ENCODE measurements at regions not wholly inside any gene's neighbourhood (a gene's known extent, or its start where the extent isn't known, plus 50 kb on each side); places are given as distances from the start of the nearest gene placed in this dataset.

GRCh38 chr3:144564011-144564410 is 592.4 kb downstream of the DIPK2A start:
- Histone ChIP-seq H2BK12ac (ENCODE audit: low read length in 2 of 2) (no peak overlapping the region), H2AK5ac (ENCODE audit: low read length, severe bottlenecking) (no peak overlapping the region), H2BK5ac (ENCODE audit: low read depth, low read length, poor library complexity, severe bottlenecking) (no peak overlapping the region), H3K9ac (ENCODE audit: low read length) (no peak overlapping the region), H3K27ac (ENCODE audit: low read length, poor library complexity, severe bottlenecking) (no peak overlapping the region), H3K18ac (ENCODE audit: low read depth in 1 of 2, low read length in 2 of 2) (no peak overlapping the region), H2BK15ac (ENCODE audit: low read depth, poor library complexity, severe bottlenecking) (no peak overlapping the region), H3K36me3 (ENCODE audit: control insufficient read depth in 1 of 2, insufficient read depth in 2 of 2, low read depth in 1 of 2, low read length in 2 of 2) (no peaks in the 10 kb centered on the region), H3K4me2 (ENCODE audit: low read length, poor library complexity, severe bottlenecking) (no peak overlapping the region), H3K4me3 (ENCODE audit: insufficient read depth in 1 of 2, low read depth in 1 of 2, low read length in 2 of 2) (no peak overlapping the region), H3K27me3 (ENCODE audit: control insufficient read depth in 1 of 2, insufficient read depth in 1 of 2, low read length in 2 of 2) (no peaks in the 10 kb centered on the region), H3K79me1 (replicated peaks; ENCODE audit: low read length, poor library complexity, severe bottlenecking) (no peaks in the 10 kb centered on the region), H3K14ac (ENCODE audit: low read length in 2 of 2) (no peak overlapping the region), H3K4ac (ENCODE audit: low read depth in 1 of 2, low read length in 2 of 2) (no peak overlapping the region), H3K9me3 (ENCODE audit: control insufficient read depth, low read length) (no peaks in the 10 kb centered on the region), H2AFZ (ENCODE audit: low read depth, low read length) (no peak overlapping the region), H3K4me1 (ENCODE audit: control insufficient read depth, insufficient read depth, low read depth, low read length) (no peaks in the 10 kb centered on the region), H4K8ac (ENCODE audit: low read length) (no peak overlapping the region), H3K23ac (ENCODE audit: low read length in 2 of 2) (no peak overlapping the region), H2BK120ac (ENCODE audit: low read depth, low read length) (no peak overlapping the region), H4K91ac (ENCODE audit: low read length) (no peak overlapping the region)
- WGBS: 93% methylated on average over 3 of the region's 3 CpGs
- DNase-seq: no peak

DNA sequence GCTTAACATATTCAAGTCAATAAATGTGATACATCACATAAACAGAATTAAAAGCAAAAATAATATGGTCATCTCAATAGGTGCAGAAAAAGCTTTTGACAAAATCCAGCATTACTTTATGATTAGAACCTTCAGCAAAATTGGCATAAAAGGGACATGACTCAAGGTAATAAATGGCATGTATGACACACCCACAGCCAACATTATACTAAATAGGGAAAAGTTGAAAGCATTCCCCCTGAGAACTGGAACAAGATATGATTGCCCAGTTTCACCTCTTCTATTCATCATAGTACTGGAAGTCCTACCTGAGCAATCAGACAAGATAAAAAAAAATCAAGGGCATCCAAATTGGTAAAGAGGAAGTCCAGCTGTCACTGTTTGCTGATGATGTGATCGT is 594.7 kb downstream of the DIPK2A start:
- H3K36me3 ChIP-seq (ENCODE audit: control insufficient read depth in 1 of 2, insufficient read depth in 2 of 2, low read depth in 1 of 2, low read length in 2 of 2): no peaks in the 10 kb centered on the region
- H3K9me3 ChIP-seq (ENCODE audit: control insufficient read depth, low read length): no peaks in the 10 kb centered on the region
- no peak overlapping the region for H3K23ac ChIP-seq (ENCODE audit: low read length in 2 of 2)
- no peak overlapping the region for H4K91ac ChIP-seq (ENCODE audit: low read length)
- H2BK12ac ChIP-seq (ENCODE audit: low read length in 2 of 2): no peak overlapping the region
- no peak overlapping the region for H3K18ac ChIP-seq (ENCODE audit: low read depth in 1 of 2, low read length in 2 of 2)
- no peak overlapping the region for H3K27ac ChIP-seq (ENCODE audit: low read length, poor library complexity, severe bottlenecking)
- no peak overlapping the region for H3K14ac ChIP-seq (ENCODE audit: low read length in 2 of 2)
- DNase-seq: no peak
- WGBS: 88% methylated on average over 1 of the region's 1 CpG
- H3K9ac ChIP-seq (ENCODE audit: low read length): no peak overlapping the region
- H2BK120ac ChIP-seq (ENCODE audit: low read depth, low read length): no peak overlapping the region
- H4K8ac ChIP-seq (ENCODE audit: low read length): no peak overlapping the region
- H3K27me3 ChIP-seq (ENCODE audit: control insufficient read depth in 1 of 2, insufficient read depth in 1 of 2, low read length in 2 of 2): no peaks in the 10 kb centered on the region
- H3K79me1 ChIP-seq (replicated peaks; ENCODE audit: low read length, poor library complexity, severe bottlenecking): no peaks in the 10 kb centered on the region
- H3K4me1 ChIP-seq (ENCODE audit: control insufficient read depth, insufficient read depth, low read depth, low read length): no peaks in the 10 kb centered on the region
- no peak overlapping the region for H2AFZ ChIP-seq (ENCODE audit: low read depth, low read length)
- H2BK5ac ChIP-seq (ENCODE audit: low read depth, low read length, poor library complexity, severe bottlenecking): no peak overlapping the region
- no peak overlapping the region for H3K4ac ChIP-seq (ENCODE audit: low read depth in 1 of 2, low read length in 2 of 2)
- H2AK5ac ChIP-seq (ENCODE audit: low read length, severe bottlenecking): no peak overlapping the region
- no peak overlapping the region for H3K4me3 ChIP-seq (ENCODE audit: insufficient read depth in 1 of 2, low read depth in 1 of 2, low read length in 2 of 2)
- H3K4me2 ChIP-seq (ENCODE audit: low read length, poor library complexity, severe bottlenecking): no peak overlapping the region
- H2BK15ac ChIP-seq (ENCODE audit: low read depth, poor library complexity, severe bottlenecking): no peak overlapping the region

GRCh38 chr3:144569651-144570050 is 598.0 kb downstream of the DIPK2A start:
- Histone ChIP-seq H4K8ac (ENCODE audit: low read length) (no peak overlapping the region), H3K4me3 (ENCODE audit: insufficient read depth in 1 of 2, low read depth in 1 of 2, low read length in 2 of 2) (no peak overlapping the region), H2BK15ac (ENCODE audit: low read depth, poor library complexity, severe bottlenecking) (no peak overlapping the region), H3K79me1 (replicated peaks; ENCODE audit: low read length, poor library complexity, severe bottlenecking) (no peaks in the 10 kb centered on the region), H3K23ac (ENCODE audit: low read length in 2 of 2) (no peak overlapping the region), H2BK5ac (ENCODE audit: low read depth, low read length, poor library complexity, severe bottlenecking) (no peak overlapping the region), H3K27ac (ENCODE audit: low read length, poor library complexity, severe bottlenecking) (no peak overlapping the region), H2AFZ (ENCODE audit: low read depth, low read length) (no peak overlapping the region), H3K36me3 (ENCODE audit: control insufficient read depth in 1 of 2, insufficient read depth in 2 of 2, low read depth in 1 of 2, low read length in 2 of 2) (no peaks in the 10 kb centered on the region), H3K9ac (ENCODE audit: low read length) (no peak overlapping the region), H3K4ac (ENCODE audit: low read depth in 1 of 2, low read length in 2 of 2) (no peak overlapping the region), H3K27me3 (ENCODE audit: control insufficient read depth in 1 of 2, insufficient read depth in 1 of 2, low read length in 2 of 2) (no peaks in the 10 kb centered on the region), H2BK12ac (ENCODE audit: low read length in 2 of 2) (no peak overlapping the region), H3K14ac (ENCODE audit: low read length in 2 of 2) (no peak overlapping the region), H2AK5ac (ENCODE audit: low read length, severe bottlenecking) (no peak overlapping the region), H4K91ac (ENCODE audit: low read length) (no peak overlapping the region), H3K4me1 (ENCODE audit: control insufficient read depth, insufficient read depth, low read depth, low read length) (no peaks in the 10 kb centered on the region), H2BK120ac (ENCODE audit: low read depth, low read length) (no peak overlapping the region), H3K18ac (ENCODE audit: low read depth in 1 of 2, low read length in 2 of 2) (no peak overlapping the region), H3K4me2 (ENCODE audit: low read length, poor library complexity, severe bottlenecking) (no peak overlapping the region), H3K9me3 (ENCODE audit: control insufficient read depth, low read length) (no peaks in the 10 kb centered on the region)
- no CpG with 5 or more reads among the region's 1 CpG for WGBS
- no peak for DNase-seq

DNA sequence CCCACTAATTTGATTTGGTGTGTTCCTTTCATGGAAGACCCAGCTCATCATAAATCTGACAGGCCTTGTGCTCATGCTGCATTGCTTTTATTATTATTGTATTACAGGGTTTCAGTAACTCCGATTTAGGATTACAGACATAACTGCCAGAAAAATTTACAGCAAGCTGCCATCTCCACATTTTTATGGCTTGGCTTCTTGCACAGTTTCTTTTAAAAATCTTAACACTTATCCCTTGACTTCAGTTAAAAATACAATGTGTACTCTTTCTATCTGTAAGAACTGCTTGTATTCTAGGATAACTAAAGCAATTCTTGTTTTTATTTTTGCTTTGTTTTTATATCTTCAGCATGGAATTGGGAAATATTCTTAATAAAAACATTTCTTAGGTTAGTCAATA is 612.2 kb downstream of the DIPK2A start:
- no peaks in the 10 kb centered on the region for H3K36me3 ChIP-seq (ENCODE audit: control insufficient read depth in 1 of 2, insufficient read depth in 2 of 2, low read depth in 1 of 2, low read length in 2 of 2)
- WGBS: 100% methylated on average over 1 of the region's 1 CpG
- H3K79me1 ChIP-seq (replicated peaks; ENCODE audit: low read length, poor library complexity, severe bottlenecking): no peaks in the 10 kb centered on the region
- no peak overlapping the region for H3K4me2 ChIP-seq (ENCODE audit: low read length, poor library complexity, severe bottlenecking)
- no peak overlapping the region for H3K9ac ChIP-seq (ENCODE audit: low read length)
- H3K4me3 ChIP-seq (ENCODE audit: insufficient read depth in 1 of 2, low read depth in 1 of 2, low read length in 2 of 2): no peak overlapping the region
- H3K4ac ChIP-seq (ENCODE audit: low read depth in 1 of 2, low read length in 2 of 2): no peak overlapping the region
- H2BK5ac ChIP-seq (ENCODE audit: low read depth, low read length, poor library complexity, severe bottlenecking): no peak overlapping the region
- H2BK120ac ChIP-seq (ENCODE audit: low read depth, low read length): no peak overlapping the region
- H3K14ac ChIP-seq (ENCODE audit: low read length in 2 of 2): no peak overlapping the region
- H2AK5ac ChIP-seq (ENCODE audit: low read length, severe bottlenecking): no peak overlapping the region
- H3K4me1 ChIP-seq (ENCODE audit: control insufficient read depth, insufficient read depth, low read depth, low read length): no peaks in the 10 kb centered on the region
- H4K91ac ChIP-seq (ENCODE audit: low read length): no peak overlapping the region
- H3K27ac ChIP-seq (ENCODE audit: low read length, poor library complexity, severe bottlenecking): no peak overlapping the region
- H3K9me3 ChIP-seq (ENCODE audit: control insufficient read depth, low read length): peaks cover 4% of the 10 kb centered on the region
- H2BK12ac ChIP-seq (ENCODE audit: low read length in 2 of 2): no peak overlapping the region
- DNase-seq: no peak
- H4K8ac ChIP-seq (ENCODE audit: low read length): no peak overlapping the region
- no peak overlapping the region for H2BK15ac ChIP-seq (ENCODE audit: low read depth, poor library complexity, severe bottlenecking)
- no peaks in the 10 kb centered on the region for H3K27me3 ChIP-seq (ENCODE audit: control insufficient read depth in 1 of 2, insufficient read depth in 1 of 2, low read length in 2 of 2)
- H3K23ac ChIP-seq (ENCODE audit: low read length in 2 of 2): no peak overlapping the region
- no peak overlapping the region for H2AFZ ChIP-seq (ENCODE audit: low read depth, low read length)
- no peak overlapping the region for H3K18ac ChIP-seq (ENCODE audit: low read depth in 1 of 2, low read length in 2 of 2)
